ENCODE measurements at regions not wholly inside any gene's neighbourhood (a gene's known extent, or its start where the extent isn't known, plus 50 kb on each side); places are given as distances from the start of the nearest gene placed in this dataset.

DNA sequence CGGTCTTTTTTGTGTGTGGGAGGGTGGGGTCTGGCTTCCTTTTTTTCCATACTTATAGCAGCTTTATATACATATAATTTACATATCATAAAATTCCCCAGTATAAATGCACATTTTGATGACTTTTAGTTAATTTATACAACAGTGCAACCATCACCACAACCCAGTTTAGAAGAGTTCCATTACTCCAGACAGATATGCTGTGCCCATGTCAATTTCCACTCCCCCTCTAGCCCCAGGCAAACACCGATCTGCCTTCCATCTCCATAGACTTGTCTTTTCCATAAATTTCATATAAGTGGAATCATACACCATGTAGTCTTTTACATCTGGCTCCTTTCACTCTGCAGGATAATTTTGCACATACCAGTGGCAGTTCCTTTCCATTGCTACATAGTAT is 139.2 kb upstream of the SYT6 start:
- TF ChIP-seq POLR2AphosphoS5 (IDR thresholded peaks at IDR 0.05): no peak
- TF ChIP-seq, protein P1, sequence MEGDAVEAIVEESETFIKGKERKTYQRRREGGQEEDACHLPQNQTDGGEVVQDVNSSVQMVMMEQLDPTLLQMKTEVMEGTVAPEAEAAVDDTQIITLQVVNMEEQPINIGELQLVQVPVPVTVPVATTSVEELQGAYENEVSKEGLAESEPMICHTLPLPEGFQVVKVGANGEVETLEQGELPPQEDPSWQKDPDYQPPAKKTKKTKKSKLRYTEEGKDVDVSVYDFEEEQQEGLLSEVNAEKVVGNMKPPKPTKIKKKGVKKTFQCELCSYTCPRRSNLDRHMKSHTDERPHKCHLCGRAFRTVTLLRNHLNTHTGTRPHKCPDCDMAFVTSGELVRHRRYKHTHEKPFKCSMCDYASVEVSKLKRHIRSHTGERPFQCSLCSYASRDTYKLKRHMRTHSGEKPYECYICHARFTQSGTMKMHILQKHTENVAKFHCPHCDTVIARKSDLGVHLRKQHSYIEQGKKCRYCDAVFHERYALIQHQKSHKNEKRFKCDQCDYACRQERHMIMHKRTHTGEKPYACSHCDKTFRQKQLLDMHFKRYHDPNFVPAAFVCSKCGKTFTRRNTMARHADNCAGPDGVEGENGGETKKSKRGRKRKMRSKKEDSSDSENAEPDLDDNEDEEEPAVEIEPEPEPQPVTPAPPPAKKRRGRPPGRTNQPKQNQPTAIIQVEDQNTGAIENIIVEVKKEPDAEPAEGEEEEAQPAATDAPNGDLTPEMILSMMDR (IDR thresholded peaks at IDR 0.05): no peak

All from transverse colon (tissue), 4 donors.